ENCODE measurements at regions not wholly inside any gene's neighbourhood (a gene's known extent, or its start where the extent isn't known, plus 50 kb on each side); places are given as distances from the start of the nearest gene placed in this dataset.

DNA sequence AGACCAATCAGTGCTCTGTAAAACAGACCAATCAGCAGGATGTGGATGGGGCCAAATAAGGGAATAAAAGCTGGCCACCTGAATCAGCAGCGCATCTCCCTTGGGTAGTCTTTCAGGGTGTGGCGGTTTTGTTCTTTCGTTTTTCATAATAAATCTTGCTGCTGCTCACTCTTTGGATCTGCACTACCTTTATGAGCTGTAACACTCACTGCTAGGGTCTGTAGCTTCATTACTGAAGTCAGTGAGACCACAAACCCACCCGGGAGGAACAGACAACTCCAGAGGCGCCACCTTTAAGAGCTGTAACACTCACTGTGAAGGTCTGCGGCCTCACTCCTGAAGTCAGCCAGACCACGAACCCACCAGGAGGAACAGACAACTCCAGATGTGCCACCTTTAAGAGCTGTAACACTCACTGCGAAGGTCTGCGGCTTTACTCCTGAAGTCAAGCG is 175.5 kb upstream of the PDGFD start:
- no peak for DNase-seq

GRCh38 chr11:104338186-104338585 is 174.2 kb upstream of the PDGFD start:
- DNase-seq: no peak

DNA sequence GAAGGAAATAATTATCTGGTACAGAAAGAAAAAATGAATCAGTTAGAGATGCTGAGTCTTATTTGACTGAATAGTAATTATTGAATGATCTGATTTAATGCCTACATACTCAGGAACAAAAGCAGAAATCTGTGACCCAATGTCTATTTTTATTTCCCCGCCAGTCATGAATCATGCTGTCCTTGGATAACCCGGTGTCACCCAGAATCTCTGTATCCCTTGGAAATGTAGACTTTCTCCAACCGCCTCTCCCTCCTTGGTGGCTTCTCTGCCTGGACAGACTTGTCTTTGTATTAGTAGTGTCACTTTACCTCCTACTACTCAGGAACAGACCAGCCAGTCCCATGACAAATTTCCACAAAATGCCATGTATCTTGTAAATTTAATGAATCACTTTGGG is 173.3 kb upstream of the PDGFD start:
- no peak for DNase-seq

- DNase-seq: no peak
Observed at GRCh38 chr11:104333977-104334376, 170.0 kb upstream of the PDGFD start.

GRCh38 chr11:104332110-104332509 is 168.2 kb upstream of the PDGFD start:
- DNase-seq: peak in 9 of 51 donors; percentile 1 to 25 (median 6)

- no peak for DNase-seq
Observed at GRCh38 chr11:104329078-104329665, 165.2 kb upstream of the PDGFD start.

GRCh38 chr11:104328512-104328907 is 164.6 kb upstream of the PDGFD start:
- no peak for DNase-seq

GRCh38 chr11:104327861-104328511 is 164.0 kb upstream of the PDGFD start:
- DNase-seq: no peak

DNA sequence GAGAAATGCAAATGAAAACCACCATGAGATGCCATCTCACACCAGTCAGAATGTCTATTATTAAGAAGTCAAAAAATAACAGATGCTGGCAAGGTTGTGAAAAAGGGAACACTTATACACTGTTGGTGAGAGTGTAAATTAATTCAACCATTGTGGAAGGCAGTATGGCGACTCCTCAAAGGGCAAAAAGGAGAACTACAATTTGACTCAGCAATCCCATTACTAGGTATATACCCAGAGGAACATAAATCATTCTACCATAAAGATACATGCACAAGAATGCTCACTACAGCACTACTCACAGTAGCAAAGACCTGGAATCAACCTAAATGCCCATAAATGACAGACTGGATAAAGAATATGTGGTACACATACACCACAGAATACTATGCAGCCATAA is 161.1 kb upstream of the PDGFD start:
- DNase-seq: no peak

GRCh38 chr11:104324276-104324675 is 160.3 kb upstream of the PDGFD start:
- no peak for DNase-seq

- no peak for DNase-seq
Observed at GRCh38 chr11:104323841-104324240, 159.9 kb upstream of the PDGFD start.

- DNase-seq: no peak
Observed at GRCh38 chr11:104322696-104323095, 158.7 kb upstream of the PDGFD start.

DNA sequence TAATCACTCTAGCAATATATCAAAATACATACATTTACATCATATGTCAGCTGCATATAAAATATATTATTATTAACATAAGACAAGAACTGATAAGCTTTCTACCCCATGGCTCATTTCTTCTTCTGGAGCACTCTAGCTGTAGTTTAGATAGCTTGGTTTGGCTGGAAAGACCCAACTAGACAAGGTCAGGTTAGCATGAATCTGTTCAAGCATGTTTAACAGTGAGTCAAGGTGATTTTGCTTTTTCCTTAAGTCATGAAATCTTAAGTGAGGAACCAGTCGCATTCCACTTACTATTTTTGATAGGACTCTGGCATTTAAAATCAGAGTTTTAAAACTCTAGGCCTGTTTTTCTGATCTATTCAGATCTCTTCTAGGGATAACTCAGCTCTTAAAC is 157.0 kb upstream of the PDGFD start:
- DNase-seq: no peak

DNA sequence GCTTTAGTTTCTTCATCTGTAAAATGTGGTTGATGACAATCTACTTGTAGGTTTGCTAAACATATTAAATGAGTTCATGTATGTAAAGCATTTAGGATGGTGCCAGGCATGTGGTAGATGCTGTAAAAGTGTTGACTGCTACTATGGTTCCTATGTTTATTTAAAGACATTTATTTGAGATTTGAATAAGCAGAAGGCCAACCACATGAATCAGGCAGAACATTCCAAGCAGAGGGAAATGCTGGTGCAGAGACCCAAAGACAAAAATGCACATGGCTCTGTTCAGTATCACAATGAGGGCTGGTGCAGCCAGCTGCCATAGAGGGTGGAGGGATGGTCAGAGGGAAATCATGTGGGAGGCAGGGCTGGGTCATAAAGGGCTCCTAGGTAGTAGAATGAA is 156.2 kb upstream of the PDGFD start:
- DNase-seq: no peak

- no peak for DNase-seq
Observed at GRCh38 chr11:104319396-104319795, 155.4 kb upstream of the PDGFD start.

DNA sequence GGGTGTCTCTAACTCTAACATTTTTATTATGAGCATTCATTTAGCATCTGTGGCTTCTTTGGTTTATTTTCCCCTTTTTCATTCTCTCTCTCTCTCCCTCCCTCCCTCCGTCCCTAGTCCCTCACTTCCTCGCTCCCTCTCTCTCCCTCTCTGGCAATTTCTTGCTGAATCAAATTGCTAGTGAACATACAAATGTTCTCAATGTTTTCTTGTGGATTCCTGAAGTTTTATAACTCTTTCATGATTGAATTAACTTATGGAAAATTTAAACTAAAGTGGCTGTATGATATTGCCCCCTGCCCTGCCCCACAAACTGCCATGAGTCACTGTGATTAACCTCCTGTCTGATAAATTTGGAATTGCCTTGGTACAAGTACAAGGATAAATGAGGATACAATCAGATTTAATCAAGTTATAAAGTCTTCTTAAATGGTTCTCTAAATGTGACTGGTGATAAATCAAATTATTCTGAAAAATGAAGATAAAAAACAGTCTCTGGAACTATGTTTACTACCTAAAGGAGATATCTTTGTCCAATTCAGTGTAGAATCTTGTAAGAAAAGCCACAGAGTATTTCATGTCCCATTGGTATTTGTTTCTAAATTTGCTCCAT is 143.0 kb upstream of the PDGFD start:
- no peak for DNase-seq

GRCh38 chr11:104301776-104302175 is 137.8 kb upstream of the PDGFD start:
- no peak for DNase-seq

DNA sequence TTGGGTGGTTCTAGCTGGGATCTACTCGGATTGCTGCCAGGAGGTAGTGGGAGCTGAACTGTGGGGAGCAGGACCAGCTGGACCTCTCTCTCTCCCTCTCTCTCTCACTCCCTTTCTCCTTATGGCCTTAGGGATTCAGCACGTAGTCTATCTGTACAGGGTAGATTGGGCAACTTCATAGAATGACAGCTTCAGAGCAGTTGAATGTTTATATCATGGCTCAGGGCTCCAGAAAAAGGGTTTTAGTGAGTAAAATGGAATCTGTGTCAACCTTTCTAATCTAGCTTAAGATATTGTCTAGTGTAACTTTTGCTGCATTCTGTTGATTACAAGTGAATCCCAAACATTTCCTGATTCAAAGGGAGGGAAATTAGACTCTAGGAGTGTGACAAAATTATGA is 127.7 kb upstream of the PDGFD start:
- DNase-seq: no peak

DNA sequence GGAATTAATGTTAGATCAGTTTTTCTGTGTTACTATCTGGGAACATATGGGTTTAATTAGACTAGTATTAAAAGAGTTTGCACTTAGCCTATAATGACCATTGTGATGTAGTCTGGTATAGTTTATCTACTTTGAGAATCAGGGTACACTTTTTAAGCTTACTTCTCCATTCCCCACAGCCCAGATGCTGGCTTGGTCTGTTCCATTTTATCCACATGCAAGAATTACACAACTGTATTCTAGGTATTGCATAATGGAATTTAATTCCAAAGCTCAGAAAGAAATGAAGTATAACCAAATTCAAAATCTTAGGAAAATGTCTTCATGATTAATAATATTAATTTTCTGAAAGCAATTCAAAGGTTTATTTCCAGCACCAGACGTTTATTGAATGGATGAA is 122.2 kb upstream of the PDGFD start:
- DNase-seq: no peak

DNA sequence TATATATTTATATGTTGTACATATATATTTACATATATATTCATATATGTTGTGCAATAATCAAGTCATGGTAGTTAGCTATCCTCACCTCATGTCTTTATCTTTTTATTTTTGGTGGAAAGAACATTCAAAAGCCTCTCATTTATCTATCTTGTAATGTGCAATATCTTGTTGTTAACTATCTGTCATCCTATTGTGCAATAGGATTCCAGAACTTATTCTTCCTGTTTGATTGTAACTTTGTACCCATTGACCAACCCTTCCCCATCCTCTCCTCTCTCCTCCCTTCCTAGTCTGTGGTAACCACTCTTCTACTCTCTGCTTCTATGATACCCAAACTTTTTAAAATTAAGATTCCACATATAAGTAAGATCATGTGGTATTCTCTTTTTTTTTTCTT is 115.6 kb upstream of the PDGFD start:
- no peak for DNase-seq

DNA sequence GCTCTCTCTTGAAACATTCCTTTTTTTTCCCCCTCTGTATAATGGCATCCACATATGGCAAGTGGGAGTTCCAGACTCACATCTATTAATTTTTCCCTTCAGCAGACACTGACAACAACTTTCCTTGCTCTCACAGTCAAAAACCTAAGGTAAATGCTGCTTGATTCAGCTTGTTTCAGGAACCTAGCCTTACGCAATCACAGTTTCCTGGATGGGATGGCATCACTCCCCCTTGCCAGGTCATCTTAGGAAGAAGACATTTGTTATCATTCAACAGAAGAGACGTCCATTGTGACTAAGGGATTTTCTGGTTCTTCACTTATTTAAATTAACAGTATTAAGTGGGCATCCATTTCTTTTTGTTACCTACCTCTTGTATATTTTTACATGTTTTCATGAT is 112.0 kb upstream of the PDGFD start:
- DNase-seq: no peak

DNA sequence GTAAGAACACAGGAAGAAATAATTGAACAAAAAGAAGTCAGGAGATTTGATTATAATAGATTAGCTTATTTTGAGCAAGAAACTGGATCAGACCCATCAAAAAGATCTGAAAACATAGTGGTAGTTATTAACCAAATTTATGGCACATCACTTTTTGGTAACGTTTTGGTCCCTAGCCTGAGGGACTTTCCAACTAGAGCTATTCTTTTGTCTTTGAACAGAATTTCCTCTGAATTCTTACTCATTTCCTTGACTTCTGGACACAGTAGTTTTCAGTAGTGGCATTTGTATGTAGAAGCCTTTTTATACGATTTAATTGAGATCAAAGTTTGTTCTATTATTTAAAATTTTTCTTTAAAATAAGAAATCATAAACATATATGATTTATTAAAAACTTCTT is 96.5 kb upstream of the PDGFD start:
- no peak for DNase-seq

- DNase-seq: no peak
Observed at GRCh38 chr11:104259121-104259610, 95.2 kb upstream of the PDGFD start.

Data from hypothalamus (tissue), 51 donors.